HL-60 (cell line): ENCODE measurements at regions not wholly inside any gene's neighbourhood (a gene's known extent, or its start where the extent isn't known, plus 50 kb on each side); places are given as distances from the start of the nearest gene placed in this dataset. TPM values are rescaled to one million over a fixed set of nuclear protein-coding genes. Genes with fewer than 3 reads are reported as not detected.

Experiments
- DNase-seq, 2 experiments: peaks; one replicate each; pipeline ENCODE4 v3.0.0-alpha.2; 2010 to 2020; ENCODE audit warnings: low read depth in 1 of 2, low spot score in 1 of 2
- H3K27ac ChIP-seq: fragments of 250-450 bp; sonication (Bioruptor Pico); replicated peaks from 2 replicates; pipeline ENCODE4 v1.5.1; 2020; ENCODE audit warnings: mild to moderate bottlenecking, moderate library complexity
- H3K27me3 ChIP-seq: fragments of 250-450 bp; sonication (Bioruptor Pico); 2 replicates; pipeline ENCODE4 v1.5.1; 2021; ENCODE audit warnings: mild to moderate bottlenecking, moderate library complexity; ENCODE audit not compliant: insufficient read depth, poor library complexity, severe bottlenecking
- H3K4me3 ChIP-seq: replicated peaks from 2 replicates; pipeline ENCODE4 v1.5.1; 2011; ENCODE audit warnings: mild to moderate bottlenecking, control low read depth, low read length; ENCODE audit not compliant: insufficient read depth
- GABPA ChIP-seq: IDR thresholded peaks from 2 replicates; pipeline ENCODE4 v1.6.1; 2012; ENCODE audit warnings: low read depth
- POLR2AphosphoS5 ChIP-seq: IDR thresholded peaks from 2 replicates; pipeline ENCODE4 v1.6.1; 2012; ENCODE audit warnings: low read depth
- SPI1 ChIP-seq: IDR thresholded peaks from 2 replicates; pipeline ENCODE4 v1.6.1; 2012; ENCODE audit warnings: low read depth, mild to moderate bottlenecking, borderline replicate concordance
- microRNA-seq: library from miRNA; unstranded; fragments of <30 nt; microRNA quantifications from one replicate; pipeline ENCODE4, GENCODE V29; 2018
- TF ChIP-seq, protein P1 (sequence below): IDR thresholded peaks from one replicate; pipeline ENCODE4 v1.5.1; 2011; ENCODE audit warnings: low read length, control low read depth, inconsistent platforms; ENCODE audit not compliant: insufficient read depth
- TF ChIP-seq, protein P2 (sequence below): IDR thresholded peaks from 2 replicates; pipeline ENCODE4 v1.6.1; 2012; ENCODE audit warnings: low read depth; ENCODE audit not compliant: insufficient replicate concordance

DNA sequence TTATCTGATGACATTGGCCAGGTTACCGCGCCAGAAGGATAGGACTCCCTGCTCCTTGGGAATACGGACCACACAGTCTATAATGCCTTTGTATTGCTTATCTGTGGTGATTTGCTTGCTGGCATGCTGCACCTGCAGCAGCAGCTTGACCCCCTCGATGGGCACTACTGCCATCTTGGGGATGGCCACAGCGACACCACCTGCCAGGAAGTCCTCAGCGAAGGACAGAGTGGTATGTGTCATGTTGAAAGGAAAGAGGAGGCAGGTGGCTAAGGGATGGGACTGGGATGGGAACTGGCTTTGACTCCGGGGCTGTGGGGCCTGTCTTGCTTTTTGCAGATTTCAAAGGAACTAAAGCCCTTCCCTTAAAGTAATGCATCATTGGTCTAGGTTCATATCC lies 50.3 kb upstream of the ACO1 start:
- Histone ChIP-seq H3K4me3 (no peak overlapping the region), H3K27ac (no peak overlapping the region), H3K27me3 (no peaks in the 10 kb centered on the region)
- no peak for TF ChIP-seq SPI1
- TF ChIP-seq, protein P1, sequence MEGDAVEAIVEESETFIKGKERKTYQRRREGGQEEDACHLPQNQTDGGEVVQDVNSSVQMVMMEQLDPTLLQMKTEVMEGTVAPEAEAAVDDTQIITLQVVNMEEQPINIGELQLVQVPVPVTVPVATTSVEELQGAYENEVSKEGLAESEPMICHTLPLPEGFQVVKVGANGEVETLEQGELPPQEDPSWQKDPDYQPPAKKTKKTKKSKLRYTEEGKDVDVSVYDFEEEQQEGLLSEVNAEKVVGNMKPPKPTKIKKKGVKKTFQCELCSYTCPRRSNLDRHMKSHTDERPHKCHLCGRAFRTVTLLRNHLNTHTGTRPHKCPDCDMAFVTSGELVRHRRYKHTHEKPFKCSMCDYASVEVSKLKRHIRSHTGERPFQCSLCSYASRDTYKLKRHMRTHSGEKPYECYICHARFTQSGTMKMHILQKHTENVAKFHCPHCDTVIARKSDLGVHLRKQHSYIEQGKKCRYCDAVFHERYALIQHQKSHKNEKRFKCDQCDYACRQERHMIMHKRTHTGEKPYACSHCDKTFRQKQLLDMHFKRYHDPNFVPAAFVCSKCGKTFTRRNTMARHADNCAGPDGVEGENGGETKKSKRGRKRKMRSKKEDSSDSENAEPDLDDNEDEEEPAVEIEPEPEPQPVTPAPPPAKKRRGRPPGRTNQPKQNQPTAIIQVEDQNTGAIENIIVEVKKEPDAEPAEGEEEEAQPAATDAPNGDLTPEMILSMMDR, result no peak
- no peak for TF ChIP-seq GABPA
- TF ChIP-seq, protein P2, sequence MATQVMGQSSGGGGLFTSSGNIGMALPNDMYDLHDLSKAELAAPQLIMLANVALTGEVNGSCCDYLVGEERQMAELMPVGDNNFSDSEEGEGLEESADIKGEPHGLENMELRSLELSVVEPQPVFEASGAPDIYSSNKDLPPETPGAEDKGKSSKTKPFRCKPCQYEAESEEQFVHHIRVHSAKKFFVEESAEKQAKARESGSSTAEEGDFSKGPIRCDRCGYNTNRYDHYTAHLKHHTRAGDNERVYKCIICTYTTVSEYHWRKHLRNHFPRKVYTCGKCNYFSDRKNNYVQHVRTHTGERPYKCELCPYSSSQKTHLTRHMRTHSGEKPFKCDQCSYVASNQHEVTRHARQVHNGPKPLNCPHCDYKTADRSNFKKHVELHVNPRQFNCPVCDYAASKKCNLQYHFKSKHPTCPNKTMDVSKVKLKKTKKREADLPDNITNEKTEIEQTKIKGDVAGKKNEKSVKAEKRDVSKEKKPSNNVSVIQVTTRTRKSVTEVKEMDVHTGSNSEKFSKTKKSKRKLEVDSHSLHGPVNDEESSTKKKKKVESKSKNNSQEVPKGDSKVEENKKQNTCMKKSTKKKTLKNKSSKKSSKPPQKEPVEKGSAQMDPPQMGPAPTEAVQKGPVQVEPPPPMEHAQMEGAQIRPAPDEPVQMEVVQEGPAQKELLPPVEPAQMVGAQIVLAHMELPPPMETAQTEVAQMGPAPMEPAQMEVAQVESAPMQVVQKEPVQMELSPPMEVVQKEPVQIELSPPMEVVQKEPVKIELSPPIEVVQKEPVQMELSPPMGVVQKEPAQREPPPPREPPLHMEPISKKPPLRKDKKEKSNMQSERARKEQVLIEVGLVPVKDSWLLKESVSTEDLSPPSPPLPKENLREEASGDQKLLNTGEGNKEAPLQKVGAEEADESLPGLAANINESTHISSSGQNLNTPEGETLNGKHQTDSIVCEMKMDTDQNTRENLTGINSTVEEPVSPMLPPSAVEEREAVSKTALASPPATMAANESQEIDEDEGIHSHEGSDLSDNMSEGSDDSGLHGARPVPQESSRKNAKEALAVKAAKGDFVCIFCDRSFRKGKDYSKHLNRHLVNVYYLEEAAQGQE, result no peak
- TF ChIP-seq POLR2AphosphoS5, result no peak
- DNase-seq, result no peak

Small RNA genes lying in the stretch of these regions (microRNA-seq; reads per million reads assigned to microRNA genes)
- not detected for gene MIR873
- not detected for gene MIR876
